Panc1 (cell line): ENCODE measurements at regions not wholly inside any gene's neighbourhood (a gene's known extent, or its start where the extent isn't known, plus 50 kb on each side); places are given as distances from the start of the nearest gene placed in this dataset.

Source experiments
- ATAC-seq: fragments of 200-7000 bp; cut with Tn5 transposase; 2 replicates; pipeline ENCODE4 v1.9.1; 2020; ENCODE audit warnings: mild to moderate bottlenecking, moderate library complexity
- BruUV-seq: library from RNA; stranded (reverse); fragments of 400-500 nt; replicated peaks from 2 replicates; lab custom pipeline; 2021; lab: Mats Ljungman, UMichigan
- CTCF ChIA-PET: fragments of 300-600 bp; sonication (Branson Sonifier 250); formaldehyde crosslinking; loops from one replicate; lab custom pipeline; 2022; ENCODE audit warnings: antibody characterized with exemption; lab: Charles Lee
- POLR2A ChIA-PET: fragments of 300-600 bp; sonication (Branson Sonifier 250); formaldehyde crosslinking; loops from one replicate; lab custom pipeline; 2022; ENCODE audit warnings: antibody characterized with exemption; lab: Charles Lee
- DNase-seq: peaks from one replicate; pipeline ENCODE4 v3.0.0-alpha.2; 2010; ENCODE audit warnings: low read depth, low spot score
- H3K27ac ChIP-seq: 2 replicates; pipeline ENCODE4 v1.5.1; 2011; ENCODE audit warnings: mild to moderate bottlenecking, low read length, inconsistent platforms
- H3K27me3 ChIP-seq: fragments of 200-500 bp; sonication (Bioruptor generic); 2 replicates; pipeline ENCODE4 v1.6.0; 2014; ENCODE audit warnings: low read length, inconsistent platforms; ENCODE audit not compliant: control insufficient read depth, insufficient read depth
- H3K36me3 ChIP-seq: fragments of 200-500 bp; sonication (Bioruptor generic); 2 replicates; pipeline ENCODE4 v1.5.1; 2014; ENCODE audit warnings: inconsistent platforms, mild to moderate bottlenecking, low read length, moderate library complexity; ENCODE audit not compliant: control insufficient read depth, insufficient read depth
- H3K4me1 ChIP-seq: 2 replicates; pipeline ENCODE4 v1.5.1; 2011; ENCODE audit warnings: inconsistent platforms, mild to moderate bottlenecking, low read length, moderate library complexity; ENCODE audit not compliant: control insufficient read depth, insufficient read depth
- H3K4me3 ChIP-seq, 2 experiments: 2 replicates each; pipeline ENCODE4 v1.5.1; 2011 to 2012; ENCODE audit warnings: low read depth in 2 of 2, low read length in 2 of 2, mild to moderate bottlenecking in 2 of 2, inconsistent platforms in 1 of 2, moderate library complexity in 1 of 2
- H3K9me3 ChIP-seq: fragments of 200-500 bp; sonication (Bioruptor generic); 2 replicates; pipeline ENCODE4 v1.5.1; 2014; ENCODE audit warnings: low read depth, mild to moderate bottlenecking, inconsistent platforms, low read length, moderate library complexity; ENCODE audit not compliant: control insufficient read depth, insufficient read depth
- CTCF ChIP-seq: fragments of 450-650 bp; IDR thresholded peaks from 2 replicates; pipeline ENCODE4 v1.5.1; 2017; ENCODE audit warnings: mild to moderate bottlenecking
- POLR2AphosphoS5 ChIP-seq: IDR thresholded peaks from 2 replicates; pipeline ENCODE4 v1.6.1; 2012; ENCODE audit warnings: mild to moderate bottlenecking, low read depth, low read length, moderate library complexity
- SIN3A ChIP-seq: IDR thresholded peaks from 2 replicates; pipeline ENCODE4 v1.6.1; 2012; ENCODE audit warnings: low read depth, mild to moderate bottlenecking, low read length, moderate library complexity, borderline replicate concordance; ENCODE audit not compliant: insufficient read depth
- TCF7L2 ChIP-seq: IDR thresholded peaks from 2 replicates; pipeline ENCODE4 v1.6.1; 2011; ENCODE audit warnings: mild to moderate bottlenecking, low read depth, low read length, inconsistent platforms
- in situ Hi-C: cut with HindIII; loops from 2 replicates; pipeline ENCODE4 v1.10.0; 2016; ENCODE audit warnings: low sequenced_read_pairs, low pct_unique_long_range_greater_than_20kb
- intact Hi-C: fragments of 100-400 bp; cut with micrococcal nuclease; formaldehyde crosslinking; loops from one replicate; pipeline ENCODE4 v1.10.0; 2022; ENCODE audit not compliant: unreplicated experiment
- TF ChIP-seq, protein P1 (sequence below), 2 experiments: IDR thresholded peaks; 2 replicates each; pipeline ENCODE4 v1.6.1; 2011 to 2012; ENCODE audit warnings: low read depth in 2 of 2, control low read depth in 1 of 2, low read length in 1 of 2, mild to moderate bottlenecking in 1 of 2, moderate library complexity in 1 of 2; ENCODE audit not compliant: insufficient read depth in 1 of 2

DNA sequence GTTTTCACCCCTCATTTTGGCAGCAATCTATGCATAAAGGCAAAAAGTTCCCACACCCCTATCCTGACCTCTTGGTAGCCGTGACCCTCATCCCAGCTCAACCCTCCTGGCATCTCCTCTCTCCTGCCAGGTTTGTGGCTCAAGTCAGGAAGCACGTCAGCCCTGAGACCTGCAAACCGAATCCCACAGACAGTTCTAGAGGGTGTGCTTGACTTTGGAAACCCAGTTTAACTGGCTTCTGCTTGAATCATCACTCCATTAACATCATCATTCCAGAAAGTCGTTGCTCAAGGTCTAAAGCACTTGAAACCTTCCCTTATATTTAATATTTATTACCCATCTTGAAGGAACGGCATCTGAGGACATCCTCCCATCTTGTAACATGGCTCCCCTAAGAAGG lies 133.4 kb upstream of the ERG start:
- BruUV-seq, result no TSS peak
- ATAC-seq (no peak), DNase-seq (no peak)
- Histone ChIP-seq H3K36me3 (no peaks in the 10 kb centered on the region), H3K27me3 (no peaks in the 10 kb centered on the region), H3K4me1 (no peaks in the 10 kb centered on the region), H3K27ac (no peak overlapping the region), H3K4me3 (no peak overlapping the region), H3K9me3 (no peaks in the 10 kb centered on the region)
- ChIA-PET POLR2A (no interaction called here), CTCF (no interaction called here)
- in situ Hi-C loops, result no loop called here
- intact Hi-C loops, result no loop called here
- TF ChIP-seq POLR2AphosphoS5 (no peak), TCF7L2 (no peak), SIN3A (no peak), CTCF (no peak)
- TF ChIP-seq, protein P1, sequence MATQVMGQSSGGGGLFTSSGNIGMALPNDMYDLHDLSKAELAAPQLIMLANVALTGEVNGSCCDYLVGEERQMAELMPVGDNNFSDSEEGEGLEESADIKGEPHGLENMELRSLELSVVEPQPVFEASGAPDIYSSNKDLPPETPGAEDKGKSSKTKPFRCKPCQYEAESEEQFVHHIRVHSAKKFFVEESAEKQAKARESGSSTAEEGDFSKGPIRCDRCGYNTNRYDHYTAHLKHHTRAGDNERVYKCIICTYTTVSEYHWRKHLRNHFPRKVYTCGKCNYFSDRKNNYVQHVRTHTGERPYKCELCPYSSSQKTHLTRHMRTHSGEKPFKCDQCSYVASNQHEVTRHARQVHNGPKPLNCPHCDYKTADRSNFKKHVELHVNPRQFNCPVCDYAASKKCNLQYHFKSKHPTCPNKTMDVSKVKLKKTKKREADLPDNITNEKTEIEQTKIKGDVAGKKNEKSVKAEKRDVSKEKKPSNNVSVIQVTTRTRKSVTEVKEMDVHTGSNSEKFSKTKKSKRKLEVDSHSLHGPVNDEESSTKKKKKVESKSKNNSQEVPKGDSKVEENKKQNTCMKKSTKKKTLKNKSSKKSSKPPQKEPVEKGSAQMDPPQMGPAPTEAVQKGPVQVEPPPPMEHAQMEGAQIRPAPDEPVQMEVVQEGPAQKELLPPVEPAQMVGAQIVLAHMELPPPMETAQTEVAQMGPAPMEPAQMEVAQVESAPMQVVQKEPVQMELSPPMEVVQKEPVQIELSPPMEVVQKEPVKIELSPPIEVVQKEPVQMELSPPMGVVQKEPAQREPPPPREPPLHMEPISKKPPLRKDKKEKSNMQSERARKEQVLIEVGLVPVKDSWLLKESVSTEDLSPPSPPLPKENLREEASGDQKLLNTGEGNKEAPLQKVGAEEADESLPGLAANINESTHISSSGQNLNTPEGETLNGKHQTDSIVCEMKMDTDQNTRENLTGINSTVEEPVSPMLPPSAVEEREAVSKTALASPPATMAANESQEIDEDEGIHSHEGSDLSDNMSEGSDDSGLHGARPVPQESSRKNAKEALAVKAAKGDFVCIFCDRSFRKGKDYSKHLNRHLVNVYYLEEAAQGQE (IDR thresholded peaks at IDR 0.05; ENCODE audit: insufficient read depth in 1 of 2, low read depth in 2 of 2, low read length in 1 of 2), result no peak

GRCh38 chr21:38637161-38637560 lies 138.9 kb upstream of the ERG start:
- no peak for TF ChIP-seq CTCF
- POLR2A ChIA-PET, result interaction anchor here (1.1 kb wide), 1 partner anchor 69 kb away, joined by 4 read pairs; no protein-coding TSS in a partner anchor
- Histone ChIP-seq H3K4me1 (no peaks in the 10 kb centered on the region), H3K27ac (no peak overlapping the region), H3K36me3 (no peaks in the 10 kb centered on the region), H3K27me3 (no peaks in the 10 kb centered on the region), H3K4me3 (no peak overlapping the region), H3K9me3 (no peaks in the 10 kb centered on the region)
- intact Hi-C loops, result no loop called here
- in situ Hi-C loops, result no loop called here
- ATAC-seq (no peak), DNase-seq (no peak)
- BruUV-seq, result no TSS peak
- CTCF ChIA-PET, result no interaction called here
